Right atrium auricular region (tissue), 2 donors: ENCODE measurements at regions not wholly inside any gene's neighbourhood (a gene's known extent, or its start where the extent isn't known, plus 50 kb on each side); places are given as distances from the start of the nearest gene placed in this dataset.
"Not testable (repeated sequence)": the region's sequence is repeated elsewhere in the genome, so short reads cannot be mapped to it uniquely, and the experiment has no call there.

Source experiments
- DNase-seq: peaks from one replicate; pipeline ENCODE4 v3.0.0-alpha.2; 2019; ENCODE audit warnings: low spot score
- H3K27ac ChIP-seq, 2 donors: fragments of 200-600 bp; sonication (generic); 1 replicate in 1 of 2; 2 replicates in 1 of 2; pipeline ENCODE4 v1.5.1; 2016 to 2019
- H3K27me3 ChIP-seq, 2 donors: fragments of 200-600 bp; sonication (generic); one replicate each; pipeline versions ENCODE4 v1.5.1 to v1.6.0; 2017 to 2019
- H3K36me3 ChIP-seq: fragments of 200-600 bp; sonication (generic); one replicate; pipeline ENCODE4 v1.5.1; 2016
- H3K4me1 ChIP-seq, 2 donors: fragments of 200-600 bp; sonication (generic); one replicate each; pipeline versions ENCODE4 v1.5.1 to v1.6.0; 2017 to 2019
- H3K4me3 ChIP-seq, 2 donors: fragments of 200-600 bp; sonication (generic); 1 replicate in 1 of 2; 2 replicates in 1 of 2; pipeline ENCODE4 v1.5.1; 2017 to 2019; ENCODE audit warnings: mild to moderate bottlenecking in 1 of 2, moderate library complexity in 1 of 2
- H3K9me3 ChIP-seq, 2 donors: fragments of 200-600 bp; sonication (generic); one replicate each; pipeline ENCODE4 v1.5.1; 2019
- TF ChIP-seq, protein P1 (sequence below), 2 donors: fragments of 200-600 bp; sonication (generic); IDR thresholded peaks; one replicate each; pipeline ENCODE4 v1.5.1; 2019; ENCODE audit warnings: antibody characterized with exemption in 2 of 2

DNA sequence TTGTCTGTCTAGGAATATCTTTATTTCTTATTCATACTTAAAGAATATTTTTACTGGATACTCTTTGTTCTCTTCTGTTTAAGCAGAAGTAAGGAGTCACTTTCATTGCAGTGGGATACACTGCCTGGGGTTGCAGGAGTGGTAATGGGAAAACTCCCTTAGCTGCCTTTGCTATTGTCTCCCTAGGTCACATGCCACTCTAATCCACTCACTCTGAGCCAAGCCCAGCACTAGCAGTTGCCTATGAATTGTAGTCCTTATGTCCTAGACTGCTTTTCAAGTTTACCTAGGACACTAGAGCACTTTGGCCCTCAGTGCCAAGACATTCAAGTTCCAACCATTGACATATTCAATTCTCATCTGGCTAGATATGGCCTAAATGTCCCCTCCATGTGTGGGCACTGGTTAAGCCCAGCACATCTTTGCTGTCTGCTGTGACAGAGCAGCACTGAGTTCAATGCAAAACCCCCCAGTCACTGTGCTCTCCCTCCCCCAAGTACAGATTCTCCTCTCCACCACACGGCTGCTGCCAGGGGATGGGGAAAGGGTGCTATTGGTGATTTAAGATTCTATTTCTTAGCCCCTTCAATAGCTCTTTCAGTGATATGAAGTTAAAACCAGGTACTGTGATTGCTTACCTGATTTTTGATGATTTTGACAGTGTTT is 991.7 kb upstream of the KCND2 start:
- Histone ChIP-seq H3K27ac (no peak overlapping the region), H3K27me3 (no peaks in the 10 kb centered on the region), H3K9me3 (no peaks in the 10 kb centered on the region), H3K4me3 (no peak overlapping the region), H3K4me1 (no peaks in the 10 kb centered on the region), H3K36me3 (no peaks in the 10 kb centered on the region)
- TF ChIP-seq, protein P1, sequence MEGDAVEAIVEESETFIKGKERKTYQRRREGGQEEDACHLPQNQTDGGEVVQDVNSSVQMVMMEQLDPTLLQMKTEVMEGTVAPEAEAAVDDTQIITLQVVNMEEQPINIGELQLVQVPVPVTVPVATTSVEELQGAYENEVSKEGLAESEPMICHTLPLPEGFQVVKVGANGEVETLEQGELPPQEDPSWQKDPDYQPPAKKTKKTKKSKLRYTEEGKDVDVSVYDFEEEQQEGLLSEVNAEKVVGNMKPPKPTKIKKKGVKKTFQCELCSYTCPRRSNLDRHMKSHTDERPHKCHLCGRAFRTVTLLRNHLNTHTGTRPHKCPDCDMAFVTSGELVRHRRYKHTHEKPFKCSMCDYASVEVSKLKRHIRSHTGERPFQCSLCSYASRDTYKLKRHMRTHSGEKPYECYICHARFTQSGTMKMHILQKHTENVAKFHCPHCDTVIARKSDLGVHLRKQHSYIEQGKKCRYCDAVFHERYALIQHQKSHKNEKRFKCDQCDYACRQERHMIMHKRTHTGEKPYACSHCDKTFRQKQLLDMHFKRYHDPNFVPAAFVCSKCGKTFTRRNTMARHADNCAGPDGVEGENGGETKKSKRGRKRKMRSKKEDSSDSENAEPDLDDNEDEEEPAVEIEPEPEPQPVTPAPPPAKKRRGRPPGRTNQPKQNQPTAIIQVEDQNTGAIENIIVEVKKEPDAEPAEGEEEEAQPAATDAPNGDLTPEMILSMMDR (IDR thresholded peaks at IDR 0.05) = no peak
- DNase-seq = no peak

DNA sequence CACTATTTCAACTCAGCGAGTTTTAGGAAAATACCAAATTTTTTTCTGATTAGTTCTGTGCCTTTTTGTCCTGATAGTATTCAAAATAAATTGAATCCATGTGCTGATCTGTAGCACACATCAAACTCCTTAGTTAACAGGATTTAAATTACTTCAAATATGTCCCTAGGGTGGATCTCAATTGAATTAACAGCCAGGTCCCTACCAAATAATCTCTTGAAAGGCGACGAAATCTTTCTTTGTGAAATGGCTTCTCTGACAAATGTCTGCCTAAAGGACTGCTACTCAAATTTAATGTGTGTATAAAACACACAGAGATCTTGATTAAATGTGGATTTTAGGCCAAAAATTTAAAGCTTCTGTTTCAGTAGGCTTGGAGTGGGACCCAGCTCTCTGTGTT is 989.6 kb upstream of the KCND2 start:
- no peak for DNase-seq
- H3K4me3 ChIP-seq = no peak overlapping the region
- no peaks in the 10 kb centered on the region for H3K27me3 ChIP-seq
- H3K36me3 ChIP-seq = no peaks in the 10 kb centered on the region
- no peaks in the 10 kb centered on the region for H3K9me3 ChIP-seq
- no peak overlapping the region for H3K27ac ChIP-seq
- TF ChIP-seq, protein P1 (IDR thresholded peaks at IDR 0.05) = no peak
- H3K4me1 ChIP-seq = no peaks in the 10 kb centered on the region

DNA sequence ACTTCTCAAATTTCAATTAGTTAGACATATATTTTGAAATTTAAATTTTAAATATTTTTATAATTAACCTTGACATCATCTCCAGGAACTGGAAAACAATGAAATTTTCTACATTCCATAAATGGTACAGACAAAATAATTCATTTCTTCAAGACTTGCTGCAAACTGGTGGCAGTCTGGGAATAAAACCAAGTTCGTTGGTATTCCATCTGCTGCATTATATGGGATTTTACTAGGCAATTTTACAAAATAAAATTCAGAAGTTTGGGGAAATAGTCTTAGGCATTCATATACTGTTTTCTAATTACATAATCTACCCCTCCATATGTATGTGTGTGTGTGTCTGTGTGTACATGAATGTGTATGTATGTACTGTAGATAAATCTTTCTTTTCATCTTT is 984.6 kb upstream of the KCND2 start:
- TF ChIP-seq, protein P1 (IDR thresholded peaks at IDR 0.05) = no peak
- Histone ChIP-seq H3K9me3 (no peaks in the 10 kb centered on the region), H3K36me3 (no peaks in the 10 kb centered on the region), H3K4me3 (no peak overlapping the region), H3K4me1 (no peaks in the 10 kb centered on the region), H3K27me3 (no peaks in the 10 kb centered on the region), H3K27ac (no peak overlapping the region)
- DNase-seq = no peak

DNA sequence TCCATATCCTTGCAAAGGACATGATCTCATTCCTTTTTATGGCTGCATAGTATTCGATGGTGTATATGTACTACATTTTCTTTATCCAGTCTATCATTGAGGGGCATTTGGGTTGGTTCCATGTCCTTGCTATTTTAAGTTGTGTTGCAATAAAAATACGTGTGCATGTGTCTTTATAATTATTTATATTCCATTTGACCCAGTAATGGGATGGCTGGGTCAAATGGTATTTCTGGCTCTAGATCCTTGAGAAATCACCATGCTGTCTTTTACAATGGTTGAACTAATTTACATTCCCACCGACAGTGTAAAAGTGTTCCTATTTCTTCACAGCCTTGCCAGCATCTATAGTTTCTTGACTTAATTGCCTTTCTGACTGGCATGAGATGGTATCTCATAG is 972.6 kb upstream of the KCND2 start:
- H3K36me3 ChIP-seq, H3K9me3 ChIP-seq, H3K27me3 ChIP-seq, H3K4me3 ChIP-seq, H3K4me1 ChIP-seq, DNase-seq, H3K27ac ChIP-seq: not testable (repeated sequence)

DNA sequence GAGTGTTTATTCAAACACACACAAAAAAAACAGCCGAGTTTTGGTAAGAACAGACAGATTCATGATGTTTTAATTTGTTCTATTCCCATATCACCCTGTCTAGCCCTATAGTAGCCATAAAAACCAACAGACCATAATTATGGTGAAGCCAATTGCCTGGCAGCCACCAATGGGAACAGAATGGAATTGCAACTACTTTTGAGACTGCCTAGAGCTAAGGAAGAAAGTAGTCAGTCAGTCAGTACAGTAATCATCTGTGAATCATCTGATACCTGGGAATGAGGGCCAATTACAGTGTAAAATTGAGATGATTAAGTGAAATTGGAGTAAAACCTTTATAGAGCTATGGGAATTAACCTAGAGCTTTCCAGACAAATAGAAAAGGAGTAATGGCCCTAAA is 952.7 kb upstream of the KCND2 start:
- H3K4me3 ChIP-seq = no peak overlapping the region
- no peaks in the 10 kb centered on the region for H3K36me3 ChIP-seq
- H3K27ac ChIP-seq = no peak overlapping the region
- no peaks in the 10 kb centered on the region for H3K27me3 ChIP-seq
- H3K9me3 ChIP-seq = no peaks in the 10 kb centered on the region
- TF ChIP-seq, protein P1 (IDR thresholded peaks at IDR 0.05) = no peak
- no peak for DNase-seq
- no peaks in the 10 kb centered on the region for H3K4me1 ChIP-seq

DNA sequence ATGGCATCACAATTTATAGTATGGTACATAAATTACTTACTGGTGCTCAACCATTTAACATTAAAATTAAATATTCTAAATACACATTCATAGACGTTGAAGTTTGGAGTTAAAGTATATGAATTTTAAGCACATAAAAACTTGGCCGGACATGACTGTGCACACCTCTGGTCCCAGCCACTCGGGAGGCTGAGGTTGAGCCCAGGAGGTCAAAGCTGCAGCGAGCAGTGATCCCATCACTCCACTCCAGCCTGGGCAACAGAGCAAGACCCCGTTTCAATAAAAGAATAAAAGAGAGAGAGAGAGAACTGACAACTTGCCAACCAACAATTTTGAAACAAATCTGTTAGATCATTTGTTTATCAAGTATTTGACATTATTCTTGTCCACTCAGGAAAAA is 943.3 kb upstream of the KCND2 start:
- no peaks in the 10 kb centered on the region for H3K36me3 ChIP-seq
- no peaks in the 10 kb centered on the region for H3K9me3 ChIP-seq
- no peak for DNase-seq
- H3K27me3 ChIP-seq = no peaks in the 10 kb centered on the region
- no peak overlapping the region for H3K27ac ChIP-seq
- no peaks in the 10 kb centered on the region for H3K4me1 ChIP-seq
- H3K4me3 ChIP-seq = no peak overlapping the region
- TF ChIP-seq, protein P1 (IDR thresholded peaks at IDR 0.05) = no peak
